ENCODE measurements at regions not wholly inside any gene's neighbourhood (a gene's known extent, or its start where the extent isn't known, plus 50 kb on each side); places are given as distances from the start of the nearest gene placed in this dataset.

GRCh38 chr2:144074450-144074849, 445.5 kb downstream of the ZEB2 start:
- H3K27me3 Mint-ChIP-seq: no peaks in the 10 kb centered on the region
- H3K27ac Mint-ChIP-seq: no peak overlapping the region
- H3K4me1 Mint-ChIP-seq (ENCODE audit: low read depth): no peaks in the 10 kb centered on the region
- H3K9me3 Mint-ChIP-seq (ENCODE audit: low read depth): no peaks in the 10 kb centered on the region
- no peaks in the 10 kb centered on the region for H3K36me3 Mint-ChIP-seq (ENCODE audit: insufficient read depth)
- no peak for TF ChIP-seq CTCF (IDR thresholded peaks at IDR 0.05; ENCODE audit: unreplicated experiment)
- H3K4me3 Mint-ChIP-seq (ENCODE audit: low read depth): no peak overlapping the region
- no peak for DNase-seq (ENCODE audit: low spot score, unreplicated experiment)

- DNase-seq (ENCODE audit: low spot score, unreplicated experiment): no peak
- H3K27me3 Mint-ChIP-seq: no peaks in the 10 kb centered on the region
- H3K9me3 Mint-ChIP-seq (ENCODE audit: low read depth): no peaks in the 10 kb centered on the region
- no peaks in the 10 kb centered on the region for H3K36me3 Mint-ChIP-seq (ENCODE audit: insufficient read depth)
- H3K27ac Mint-ChIP-seq: no peak overlapping the region
- TF ChIP-seq CTCF (IDR thresholded peaks at IDR 0.05; ENCODE audit: unreplicated experiment): no peak
- H3K4me1 Mint-ChIP-seq (ENCODE audit: low read depth): no peaks in the 10 kb centered on the region
- no peak overlapping the region for H3K4me3 Mint-ChIP-seq (ENCODE audit: low read depth)
These were observed 448.5 kb downstream of the ZEB2 start for GRCh38 chr2:144071461-144071860.

DNA sequence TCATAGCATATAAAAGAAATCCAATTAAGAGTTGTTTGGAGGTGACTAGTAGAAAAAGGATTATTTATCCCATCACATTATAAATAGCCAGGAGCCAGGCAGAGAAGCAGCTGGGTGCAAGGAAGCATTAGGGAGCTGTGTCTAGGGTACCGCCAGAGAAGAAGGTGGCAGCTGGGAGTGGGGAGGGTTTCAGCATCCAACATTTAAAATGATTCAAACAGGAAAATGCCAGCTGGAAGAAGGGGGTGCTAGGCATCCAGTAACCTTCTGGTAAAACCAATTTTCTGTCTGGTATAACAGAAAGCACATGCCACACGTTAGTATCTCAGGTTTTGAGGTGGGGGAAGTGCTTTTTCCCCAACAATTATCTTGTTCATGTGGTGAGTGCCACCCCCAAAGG, 452.4 kb downstream of the ZEB2 start:
- no peak for TF ChIP-seq CTCF (IDR thresholded peaks at IDR 0.05; ENCODE audit: unreplicated experiment)
- DNase-seq (ENCODE audit: low spot score, unreplicated experiment): no peak
- no peak overlapping the region for H3K27ac Mint-ChIP-seq

DNA sequence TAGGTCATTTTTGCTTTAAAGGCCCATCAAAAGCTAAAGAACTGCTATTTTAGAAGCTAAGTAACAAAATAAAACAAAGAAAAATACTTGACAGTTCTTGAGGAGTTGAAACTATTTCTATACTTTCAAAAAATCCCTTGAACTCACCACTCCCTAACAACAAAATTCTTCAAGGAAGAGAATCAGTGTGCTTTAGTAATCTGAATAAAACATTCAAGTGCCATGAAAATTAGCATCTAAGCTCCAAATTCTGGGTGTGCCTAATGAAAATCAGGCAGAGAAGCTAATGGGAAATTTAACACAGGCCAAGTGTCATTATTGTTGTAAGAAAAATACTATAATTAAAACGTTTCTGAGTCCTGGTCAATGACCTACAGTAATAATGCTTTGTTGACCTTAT, 456.3 kb downstream of the ZEB2 start:
- no peaks in the 10 kb centered on the region for H3K27me3 Mint-ChIP-seq
- H3K4me3 Mint-ChIP-seq (ENCODE audit: low read depth): no peak overlapping the region
- no peaks in the 10 kb centered on the region for H3K36me3 Mint-ChIP-seq (ENCODE audit: insufficient read depth)
- TF ChIP-seq CTCF (IDR thresholded peaks at IDR 0.05; ENCODE audit: unreplicated experiment): no peak
- no peaks in the 10 kb centered on the region for H3K9me3 Mint-ChIP-seq (ENCODE audit: low read depth)
- DNase-seq (ENCODE audit: low spot score, unreplicated experiment): no peak
- no peak overlapping the region for H3K27ac Mint-ChIP-seq
- H3K4me1 Mint-ChIP-seq (ENCODE audit: low read depth): no peaks in the 10 kb centered on the region

More for the DNA sequence above, 452.4 kb downstream of the ZEB2 start:
- H3K4me1 Mint-ChIP-seq (ENCODE audit: low read depth): no peaks in the 10 kb centered on the region
- H3K27me3 Mint-ChIP-seq: no peaks in the 10 kb centered on the region
- H3K9me3 Mint-ChIP-seq (ENCODE audit: low read depth): no peaks in the 10 kb centered on the region
- no peak overlapping the region for H3K4me3 Mint-ChIP-seq (ENCODE audit: low read depth)
- no peaks in the 10 kb centered on the region for H3K36me3 Mint-ChIP-seq (ENCODE audit: insufficient read depth)

- Mint-ChIP-seq H3K4me1 (ENCODE audit: low read depth) (no peaks in the 10 kb centered on the region), H3K27me3 (no peaks in the 10 kb centered on the region), H3K36me3 (ENCODE audit: insufficient read depth) (no peaks in the 10 kb centered on the region), H3K27ac (no peak overlapping the region), H3K4me3 (ENCODE audit: low read depth) (no peak overlapping the region), H3K9me3 (ENCODE audit: low read depth) (no peaks in the 10 kb centered on the region)
- no peak for TF ChIP-seq CTCF (IDR thresholded peaks at IDR 0.05; ENCODE audit: unreplicated experiment)
- no peak for DNase-seq (ENCODE audit: low spot score, unreplicated experiment)
These were observed 465.0 kb downstream of the ZEB2 start for GRCh38 chr2:144054911-144055310.

Data from progenitor cell of endocrine pancreas (in vitro differentiated cells).